NT2/D1 (cell line): ENCODE measurements at regions not wholly inside any gene's neighbourhood (a gene's known extent, or its start where the extent isn't known, plus 50 kb on each side); places are given as distances from the start of the nearest gene placed in this dataset.
"Not testable (repeated sequence)": the region's sequence is repeated elsewhere in the genome, so short reads cannot be mapped to it uniquely, and the experiment has no call there.

Experiments used
- SUZ12 ChIP-seq: IDR thresholded peaks from 2 replicates; pipeline ENCODE4 v1.6.1; 2011; ENCODE audit not compliant: insufficient read length, insufficient read depth; ENCODE audit errors: extremely low read depth
- YY1 ChIP-seq: IDR thresholded peaks from 2 replicates; pipeline ENCODE4 v1.6.1; 2011; ENCODE audit not compliant: insufficient read length, insufficient read depth
- ZNF274 ChIP-seq: IDR thresholded peaks from 2 replicates; pipeline ENCODE4 v1.6.1; 2011; ENCODE audit warnings: mild to moderate bottlenecking, low read depth, low read length

- TF ChIP-seq YY1, SUZ12, ZNF274: not testable (repeated sequence)
Measured at GRCh38 chr9:65405766-65406165, 120.8 kb upstream of the FOXD4L5 start.
